ENCODE measurements at regions not wholly inside any gene's neighbourhood (a gene's known extent, or its start where the extent isn't known, plus 50 kb on each side); places are given as distances from the start of the nearest gene placed in this dataset.

DNA sequence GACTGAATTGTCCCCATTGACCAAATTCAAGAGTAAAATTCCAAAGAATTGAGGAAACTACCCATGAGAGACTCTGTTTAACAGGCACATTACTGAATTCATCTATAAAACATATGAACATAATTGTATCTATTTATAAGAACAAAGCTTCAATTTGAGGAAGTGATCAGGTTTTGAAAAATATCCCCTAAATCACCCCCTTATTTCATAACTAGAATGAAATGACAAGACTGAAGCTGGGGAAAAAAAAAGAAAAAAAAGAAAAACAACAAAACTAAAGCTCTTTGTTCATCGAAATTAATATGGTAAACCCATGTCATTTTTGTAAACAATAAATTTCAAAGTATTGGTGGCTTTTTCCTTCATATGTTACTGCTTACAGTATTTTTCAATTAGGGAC, 184.9 kb upstream of the SEMA3A start:
- TF ChIP-seq EZH2phosphoT487 (IDR thresholded peaks at IDR 0.05) = no peak
- TF ChIP-seq, protein P1, sequence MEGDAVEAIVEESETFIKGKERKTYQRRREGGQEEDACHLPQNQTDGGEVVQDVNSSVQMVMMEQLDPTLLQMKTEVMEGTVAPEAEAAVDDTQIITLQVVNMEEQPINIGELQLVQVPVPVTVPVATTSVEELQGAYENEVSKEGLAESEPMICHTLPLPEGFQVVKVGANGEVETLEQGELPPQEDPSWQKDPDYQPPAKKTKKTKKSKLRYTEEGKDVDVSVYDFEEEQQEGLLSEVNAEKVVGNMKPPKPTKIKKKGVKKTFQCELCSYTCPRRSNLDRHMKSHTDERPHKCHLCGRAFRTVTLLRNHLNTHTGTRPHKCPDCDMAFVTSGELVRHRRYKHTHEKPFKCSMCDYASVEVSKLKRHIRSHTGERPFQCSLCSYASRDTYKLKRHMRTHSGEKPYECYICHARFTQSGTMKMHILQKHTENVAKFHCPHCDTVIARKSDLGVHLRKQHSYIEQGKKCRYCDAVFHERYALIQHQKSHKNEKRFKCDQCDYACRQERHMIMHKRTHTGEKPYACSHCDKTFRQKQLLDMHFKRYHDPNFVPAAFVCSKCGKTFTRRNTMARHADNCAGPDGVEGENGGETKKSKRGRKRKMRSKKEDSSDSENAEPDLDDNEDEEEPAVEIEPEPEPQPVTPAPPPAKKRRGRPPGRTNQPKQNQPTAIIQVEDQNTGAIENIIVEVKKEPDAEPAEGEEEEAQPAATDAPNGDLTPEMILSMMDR (IDR thresholded peaks at IDR 0.05) = no peak

Data from neural progenitor cell (in vitro differentiated cells).